SK-N-SH treated with all-trans-retinoic acid at 6 μM for 48 hours (cell line): ENCODE measurements at regions not wholly inside any gene's neighbourhood (a gene's known extent, or its start where the extent isn't known, plus 50 kb on each side); places are given as distances from the start of the nearest gene placed in this dataset.

Source experiments
- ATAC-seq: fragments of 200-7000 bp; cut with Tn5 transposase; 3 replicates; pipeline ENCODE4 v1.9.1; 2020; ENCODE audit warnings: mild to moderate bottlenecking, moderate library complexity
- ARNTL ChIP-seq: fragments of 450-650 bp; formaldehyde crosslinking; IDR thresholded peaks from 2 replicates; pipeline ENCODE4 v1.5.0; 2020; ENCODE audit warnings: low read depth, mild to moderate bottlenecking, moderate library complexity, borderline replicate concordance
- BACH2 ChIP-seq: fragments of 250-450 bp; sonication (Bioruptor Pico); IDR thresholded peaks from 2 replicates; pipeline ENCODE4 v1.9.0; 2021; ENCODE audit warnings: mild to moderate bottlenecking, borderline replicate concordance
- CREB5 ChIP-seq: fragments of 250-450 bp; sonication (Bioruptor Pico); IDR thresholded peaks from 2 replicates; pipeline ENCODE4 v1.5.1; 2020; ENCODE audit warnings: low read depth, mild to moderate bottlenecking, moderate library complexity
- CSDC2 ChIP-seq: fragments of 250-450 bp; sonication (Bioruptor Pico); IDR thresholded peaks from 2 replicates; pipeline ENCODE4 v1.5.0; 2020; ENCODE audit warnings: mild to moderate bottlenecking, moderate library complexity
- CSRNP3 ChIP-seq: fragments of 250-450 bp; sonication (Bioruptor Pico); IDR thresholded peaks from 2 replicates; pipeline ENCODE4 v1.5.1; 2021; ENCODE audit warnings: mild to moderate bottlenecking, moderate library complexity
- ESRRG ChIP-seq: fragments of 250-450 bp; sonication (Bioruptor Pico); IDR thresholded peaks from 2 replicates; pipeline ENCODE4 v1.6.1; 2021; ENCODE audit warnings: mild to moderate bottlenecking
- GLIS3 ChIP-seq: fragments of 250-450 bp; sonication (Bioruptor Pico); IDR thresholded peaks from 2 replicates; pipeline ENCODE4 v1.5.0; 2020; ENCODE audit warnings: mild to moderate bottlenecking, moderate library complexity
- ISL1 ChIP-seq: fragments of 250-450 bp; sonication (Bioruptor Pico); IDR thresholded peaks from 2 replicates; pipeline ENCODE4 v2.1.2; 2022; ENCODE audit warnings: mild to moderate bottlenecking, moderate library complexity
- OSR1 ChIP-seq: fragments of 250-450 bp; sonication (Bioruptor Pico); IDR thresholded peaks from 2 replicates; pipeline ENCODE4 v1.8.0; 2022; ENCODE audit warnings: moderate library complexity, mild to moderate bottlenecking, inconsistent platforms
- PPARA ChIP-seq: fragments of 250-450 bp; sonication (Bioruptor Pico); IDR thresholded peaks from 2 replicates; pipeline ENCODE4 v1.5.0; 2020; ENCODE audit warnings: mild to moderate bottlenecking, borderline replicate concordance
- TCF4 ChIP-seq: fragments of 250-450 bp; sonication (Bioruptor Pico); IDR thresholded peaks from 2 replicates; pipeline ENCODE4 v1.8.0; 2021; ENCODE audit warnings: mild to moderate bottlenecking, moderate library complexity, borderline replicate concordance
- TSHZ2 ChIP-seq: fragments of 250-450 bp; sonication (Bioruptor Pico); IDR thresholded peaks from 2 replicates; pipeline ENCODE4 v1.5.0; 2020; ENCODE audit warnings: mild to moderate bottlenecking, moderate library complexity
- ZC3H10 ChIP-seq: fragments of 250-450 bp; sonication (Bioruptor Pico); IDR thresholded peaks from 2 replicates; pipeline ENCODE4 v1.5.1; 2021; ENCODE audit warnings: mild to moderate bottlenecking, moderate library complexity
- ZFP30 ChIP-seq: fragments of 450-650 bp; formaldehyde crosslinking; IDR thresholded peaks from 2 replicates; pipeline ENCODE4 v1.5.0; 2022; ENCODE audit warnings: mild to moderate bottlenecking, moderate library complexity
- ZNF565 ChIP-seq: fragments of 450-650 bp; formaldehyde crosslinking; conservative IDR thresholded peaks from 2 replicates; pipeline ENCODE4 v1.5.0; 2020; ENCODE audit warnings: low read depth, mild to moderate bottlenecking, moderate library complexity

GRCh38 chr9:90555351-90556057, 87.1 kb downstream of the DIRAS2 start:
- TF ChIP-seq ISL1 (CRISPR knock-in tag), result no peak
- TF ChIP-seq, all 23 proteins: peak for 0
- ATAC-seq, result no peak

- no peak for TF ChIP-seq ESRRG (CRISPR knock-in tag)
- no peak for ATAC-seq
Measured at GRCh38 chr9:90556897-90557675, 85.5 kb downstream of the DIRAS2 start.

- no peak for ATAC-seq
- TF ChIP-seq ISL1 (CRISPR knock-in tag) (no peak), ZFP30 (no peak), CSRNP3 (CRISPR knock-in tag) (no peak), TCF4 (CRISPR knock-in tag) (no peak), TSHZ2 (no peak), ESRRG (CRISPR knock-in tag) (no peak), OSR1 (CRISPR knock-in tag) (no peak), ZNF565 (CRISPR knock-in tag) (no peak), CREB5 (CRISPR knock-in tag) (no peak), ARNTL (CRISPR knock-in tag) (no peak), PPARA (CRISPR knock-in tag) (no peak), ZC3H10 (CRISPR knock-in tag) (no peak), BACH2 (CRISPR knock-in tag) (no peak), CSDC2 (CRISPR knock-in tag) (no peak), GLIS3 (no peak)
- TF ChIP-seq, all 23 proteins: peak for 0
Measured at GRCh38 chr9:90559075-90560073, 83.2 kb downstream of the DIRAS2 start.
